Upper lobe of left lung (tissue), 6 donors: ENCODE measurements at regions not wholly inside any gene's neighbourhood (a gene's known extent, or its start where the extent isn't known, plus 50 kb on each side); places are given as distances from the start of the nearest gene placed in this dataset.

ENCODE experiments used
- ATAC-seq, 2 donors: fragments of 200-7000 bp; cut with Tn5 transposase; one replicate each; pipeline ENCODE4 v1.9.1; 2022; ENCODE audit warnings: mild to moderate bottlenecking in 2 of 2, moderate library complexity in 2 of 2; ENCODE audit not compliant: low FRiP score in 2 of 2
- DNase-seq, 2 donors: peaks; one replicate each; pipeline ENCODE4 v3.0.0-alpha.2; 2019 to 2020
- H3K27ac ChIP-seq, 4 donors: fragments of 200-600 bp; sonication (generic); one replicate each; pipeline ENCODE4 v1.5.1; 2016 to 2019
- H3K27me3 ChIP-seq, 4 donors: fragments of 200-600 bp; sonication (generic); one replicate each; pipeline ENCODE4 v1.5.1; 2017 to 2019
- H3K36me3 ChIP-seq, 4 donors: fragments of 200-600 bp; sonication (generic); one replicate each; pipeline ENCODE4 v1.5.1; 2016 to 2019
- H3K4me1 ChIP-seq, 4 donors: fragments of 200-600 bp; sonication (generic); one replicate each; pipeline ENCODE4 v1.5.1; 2018 to 2019
- H3K4me3 ChIP-seq, 4 donors: fragments of 200-600 bp; sonication (generic); one replicate each; pipeline ENCODE4 v1.5.1; 2017 to 2019; ENCODE audit warnings: mild to moderate bottlenecking in 2 of 4, moderate library complexity in 1 of 4
- H3K9me3 ChIP-seq, 4 donors: fragments of 200-600 bp; sonication (generic); one replicate each; pipeline ENCODE4 v1.5.1; 2018 to 2019
- CTCF ChIP-seq, 6 experiments: fragments of 450-650 bp in 4 of 6; fragments of 200-600 bp in 2 of 6; sonication (generic) in 2 of 6; IDR thresholded peaks; one replicate each; pipeline ENCODE4 v1.5.1; 2016 to 2019; ENCODE audit warnings: antibody characterized with exemption in 6 of 6
- EP300 ChIP-seq, 4 donors: sonication (generic); formaldehyde crosslinking; IDR thresholded peaks; one replicate each; pipeline ENCODE4 v1.5.1; 2017; ENCODE audit warnings: antibody characterized with exemption in 4 of 4, control low read depth in 2 of 4
- POLR2A ChIP-seq, 4 donors: fragments of 450-650 bp; IDR thresholded peaks; one replicate each; pipeline ENCODE4 v1.5.1; 2016 to 2017; ENCODE audit warnings: antibody characterized with exemption in 4 of 4, mild to moderate bottlenecking in 2 of 4
- POLR2AphosphoS5 ChIP-seq, 2 donors: sonication (generic); formaldehyde crosslinking; IDR thresholded peaks; one replicate each; pipeline ENCODE4 v1.5.1; 2017; ENCODE audit warnings: antibody characterized with exemption in 2 of 2
- WGBS, 2 donors: methylation state at CpG; one replicate each; pipeline ENCODE4 v1.1.5; 2017 to 2018; 5-methylcytosine and 5-hydroxymethylcytosine counted together
- donor health status: DM: no; HTN: no; CAD: no; lungs with moderate emphysema.
- donor health status: DM: no; HTN: yes; CAD: no; lungs with severe emphysema.

- no peaks in the 10 kb centered on the region for H3K36me3 ChIP-seq
- ATAC-seq (peak in 1 of 2 donors; percentile 4), DNase-seq (no peak)
- no peaks in the 10 kb centered on the region for H3K9me3 ChIP-seq
- TF ChIP-seq POLR2A (IDR thresholded peaks at IDR 0.05): no peak
- TF ChIP-seq POLR2AphosphoS5 (IDR thresholded peaks at IDR 0.05): no peak
- no peak for TF ChIP-seq EP300 (IDR thresholded peaks at IDR 0.05)
- TF ChIP-seq CTCF (IDR thresholded peaks at IDR 0.05): no peak
- peaks cover 0 to 12% (median 7%) of the 10 kb centered on the region in 4 donors for H3K4me1 ChIP-seq
- H3K27me3 ChIP-seq: no peaks in the 10 kb centered on the region
- no peak overlapping the region for H3K27ac ChIP-seq
- no peak overlapping the region for H3K4me3 ChIP-seq
- 85 to 95% methylated on average over 1 of the region's 1 CpG for WGBS, 2 donors
Observed at GRCh38 chr2:236712304-236712703, 142.7 kb downstream of the ACKR3 start.

DNA sequence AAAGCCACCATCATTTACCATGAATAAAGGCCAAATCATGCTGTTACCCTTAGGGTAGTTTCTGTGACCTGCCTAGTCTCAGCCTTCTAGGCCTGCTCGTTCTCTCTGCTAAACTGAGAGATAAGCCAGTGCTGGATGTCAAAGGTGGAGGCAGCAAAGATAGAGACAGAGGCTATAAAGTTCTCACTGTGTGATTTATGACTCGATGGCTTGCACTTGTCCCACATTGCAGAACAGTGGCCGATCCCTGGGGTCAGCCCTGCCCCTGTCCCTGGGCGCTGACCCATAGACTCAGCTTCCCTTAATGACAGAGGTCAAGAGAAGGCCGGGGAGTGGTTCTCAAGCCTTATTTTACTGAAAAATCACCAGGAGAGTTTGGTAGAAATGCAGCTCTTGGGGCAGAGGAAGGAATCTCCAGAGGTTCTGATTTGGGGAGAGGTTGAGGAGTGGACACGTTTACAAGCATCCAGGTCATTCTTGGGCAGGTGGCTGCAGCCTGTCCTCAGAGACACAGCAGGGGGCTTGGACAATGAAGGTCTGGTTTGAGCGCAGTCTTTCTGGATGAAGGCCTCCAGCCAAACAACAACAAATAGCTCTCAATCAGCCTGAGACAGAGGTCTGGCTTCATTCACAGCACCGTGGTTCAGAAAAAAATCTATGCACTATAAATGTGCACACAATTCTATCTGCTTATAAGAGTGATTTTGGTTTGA, 143.5 kb downstream of the ACKR3 start:
- Histone ChIP-seq H3K9me3 (no peaks in the 10 kb centered on the region), H3K27me3 (no peaks in the 10 kb centered on the region), H3K4me3 (no peak overlapping the region), H3K4me1 (peaks cover 0 to 12% (median 7%) of the 10 kb centered on the region in 4 donors), H3K27ac (no peak overlapping the region), H3K36me3 (no peaks in the 10 kb centered on the region)
- ATAC-seq (no peak), DNase-seq (no peak)
- 85 to 92% methylated on average over 8 of the region's 8 CpGs for WGBS, 2 donors
- TF ChIP-seq CTCF (IDR thresholded peaks at IDR 0.05): no peak
- TF ChIP-seq EP300 (IDR thresholded peaks at IDR 0.05): no peak
- no peak for TF ChIP-seq POLR2AphosphoS5 (IDR thresholded peaks at IDR 0.05)
- TF ChIP-seq POLR2A (IDR thresholded peaks at IDR 0.05): no peak

GRCh38 chr2:236714080-236714479, 144.5 kb downstream of the ACKR3 start:
- no peaks in the 10 kb centered on the region for H3K27me3 ChIP-seq
- 51 to 74% methylated on average over 5 of the region's 5 CpGs for WGBS, 2 donors
- TF ChIP-seq EP300 (IDR thresholded peaks at IDR 0.05) (no peak), CTCF (IDR thresholded peaks at IDR 0.05) (no peak), POLR2A (IDR thresholded peaks at IDR 0.05) (no peak), POLR2AphosphoS5 (IDR thresholded peaks at IDR 0.05) (no peak)
- ATAC-seq (no peak), DNase-seq (no peak)
- no peak overlapping the region for H3K27ac ChIP-seq
- H3K4me1 ChIP-seq: peaks cover 0 to 12% (median 7%) of the 10 kb centered on the region in 4 donors
- H3K36me3 ChIP-seq: no peaks in the 10 kb centered on the region
- no peaks in the 10 kb centered on the region for H3K9me3 ChIP-seq
- H3K4me3 ChIP-seq: no peak overlapping the region

DNA sequence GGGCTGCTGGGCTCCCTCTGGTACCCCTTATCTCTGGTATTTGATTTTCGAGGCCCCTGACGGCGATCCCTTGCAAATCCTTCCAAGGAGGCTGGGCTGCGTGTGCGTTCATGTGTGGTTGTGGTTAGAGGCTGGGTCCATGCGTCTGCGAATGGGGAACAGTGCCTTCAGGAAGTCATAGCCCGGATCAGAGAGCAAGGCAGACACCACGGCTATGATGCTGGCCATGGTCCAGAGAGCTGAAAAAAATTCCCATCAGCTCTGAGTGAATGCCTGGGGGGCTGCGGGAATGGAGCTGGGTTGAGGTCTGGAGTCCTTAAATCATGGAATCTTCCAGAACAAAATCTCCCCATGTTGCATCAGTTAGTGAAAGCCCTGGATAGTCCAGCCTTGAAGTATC, 145.5 kb downstream of the ACKR3 start:
- Histone ChIP-seq H3K36me3 (no peaks in the 10 kb centered on the region), H3K27ac (no peak overlapping the region), H3K4me1 (peaks cover 0 to 12% (median 7%) of the 10 kb centered on the region in 4 donors), H3K9me3 (no peaks in the 10 kb centered on the region), H3K27me3 (no peaks in the 10 kb centered on the region), H3K4me3 (no peak overlapping the region)
- TF ChIP-seq EP300 (IDR thresholded peaks at IDR 0.05): no peak
- TF ChIP-seq POLR2A (IDR thresholded peaks at IDR 0.05): peak in 1 of 4 donors; percentile 25
- WGBS, 2 donors: 34 to 63% methylated on average over 8 to 10 of the region's 10 CpGs
- DNase-seq: peak in 1 of 2 donors; percentile 39
- peak in 1 of 2 donors; percentile 49 for ATAC-seq

- DNase-seq (no peak), ATAC-seq (no peak)
- Histone ChIP-seq H3K4me3 (no peak overlapping the region), H3K9me3 (no peaks in the 10 kb centered on the region), H3K36me3 (no peaks in the 10 kb centered on the region), H3K27me3 (no peaks in the 10 kb centered on the region), H3K27ac (no peak overlapping the region), H3K4me1 (peaks cover 0 to 12% (median 7%) of the 10 kb centered on the region in 4 donors)
- 35 to 37% methylated on average over 14 to 16 of the region's 16 CpGs for WGBS, 2 donors
- TF ChIP-seq POLR2AphosphoS5 (IDR thresholded peaks at IDR 0.05) (no peak), POLR2A (IDR thresholded peaks at IDR 0.05) (no peak), CTCF (IDR thresholded peaks at IDR 0.05) (no peak), EP300 (IDR thresholded peaks at IDR 0.05) (no peak)
Observed at GRCh38 chr2:236715491-236715961, 145.9 kb downstream of the ACKR3 start.
